ENCODE measurements at regions not wholly inside any gene's neighbourhood (a gene's known extent, or its start where the extent isn't known, plus 50 kb on each side); places are given as distances from the start of the nearest gene placed in this dataset.

GRCh38 chr3:189394599-189395121 is 222.9 kb downstream of the TPRG1 start:
- no peak for TF ChIP-seq CTCF (IDR thresholded peaks at IDR 0.05)
- no peak for TF ChIP-seq POLR2AphosphoS5 (IDR thresholded peaks at IDR 0.05; ENCODE audit: low read depth, low read length)
- TF ChIP-seq REST (IDR thresholded peaks at IDR 0.05; ENCODE audit: insufficient read depth in 1 of 2, low read depth in 2 of 2, low read length in 1 of 2) = no peak
- TF ChIP-seq SIN3A (IDR thresholded peaks at IDR 0.05; ENCODE audit: borderline replicate concordance, insufficient read depth, low read depth, low read length) = no peak
